Nephron progenitor cell (in vitro differentiated cells): ENCODE measurements at regions not wholly inside any gene's neighbourhood (a gene's known extent, or its start where the extent isn't known, plus 50 kb on each side); places are given as distances from the start of the nearest gene placed in this dataset.
A peak's percentile ranks its signal among the peaks of the same experiment; 100 is the strongest.

Experiments used
- DNase-seq: peaks from one replicate; pipeline ENCODE4 v3.0.0; 2021
- H3K27ac Mint-ChIP-seq: 2 replicates; pipeline ENCODE4 v1.8.0; 2021; ENCODE audit warnings: mild to moderate bottlenecking, moderate library complexity, mixed read lengths
- H3K27me3 Mint-ChIP-seq: 2 replicates; pipeline ENCODE4 v1.8.0; 2021; ENCODE audit warnings: mild to moderate bottlenecking, low read depth, mixed read lengths; ENCODE audit not compliant: poor library complexity
- H3K36me3 Mint-ChIP-seq: 2 replicates; pipeline ENCODE4 v1.8.0; 2021; ENCODE audit warnings: low read depth, mixed read lengths
- H3K4me1 Mint-ChIP-seq: 2 replicates; pipeline ENCODE4 v1.8.0; 2021; ENCODE audit warnings: mixed read lengths
- H3K4me3 Mint-ChIP-seq: 2 replicates; pipeline ENCODE4 v1.8.0; 2021; ENCODE audit warnings: mild to moderate bottlenecking, moderate library complexity, mixed read lengths
- H3K9me3 Mint-ChIP-seq: 2 replicates; pipeline ENCODE4 v1.8.0; 2021; ENCODE audit warnings: mild to moderate bottlenecking, moderate library complexity, mixed read lengths
- TF ChIP-seq, protein P1 (sequence below): fragments of 200-600 bp; sonication (generic); IDR thresholded peaks from 2 replicates; pipeline ENCODE4 v1.5.0; 2021; ENCODE audit warnings: antibody characterized with exemption

DNA sequence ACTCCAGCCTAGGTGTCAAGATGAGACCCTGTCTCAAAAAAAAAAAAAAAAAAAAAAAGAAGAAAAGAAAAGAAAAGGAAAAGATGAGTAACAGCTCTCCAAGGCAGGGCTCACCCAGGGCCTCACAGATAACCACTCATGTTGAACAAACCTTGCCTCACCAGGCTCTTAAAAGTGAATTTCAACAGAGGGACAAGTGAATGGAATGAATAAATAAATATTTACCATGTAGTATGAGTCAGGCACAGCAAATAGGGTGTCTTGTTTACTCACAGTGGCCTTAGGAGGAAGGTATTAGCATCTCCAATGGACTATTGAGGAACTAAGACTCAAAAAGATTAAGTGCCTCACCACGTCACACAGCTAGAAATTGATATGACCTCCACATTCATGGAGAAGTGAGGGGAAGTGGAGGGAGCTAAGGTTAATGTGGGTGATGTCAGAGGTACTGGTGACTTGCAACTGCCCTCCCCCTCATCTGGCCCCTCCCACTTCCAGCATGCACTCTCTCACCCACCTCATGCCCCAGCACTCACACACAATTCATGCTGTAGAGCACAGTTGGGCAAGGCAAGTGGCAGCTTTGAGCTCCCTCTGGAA, 255.5 kb downstream of the UACA start:
- Mint-ChIP-seq H3K9me3 (peaks cover 43% of the 10 kb centered on the region), H3K27ac (no peak overlapping the region), H3K27me3 (peaks cover 9% of the 10 kb centered on the region), H3K4me1 (peaks cover 47% of the 10 kb centered on the region), H3K36me3 (peaks cover 10% of the 10 kb centered on the region), H3K4me3 (no peak overlapping the region)
- peak; percentile 24 for DNase-seq
- TF ChIP-seq, protein P1, sequence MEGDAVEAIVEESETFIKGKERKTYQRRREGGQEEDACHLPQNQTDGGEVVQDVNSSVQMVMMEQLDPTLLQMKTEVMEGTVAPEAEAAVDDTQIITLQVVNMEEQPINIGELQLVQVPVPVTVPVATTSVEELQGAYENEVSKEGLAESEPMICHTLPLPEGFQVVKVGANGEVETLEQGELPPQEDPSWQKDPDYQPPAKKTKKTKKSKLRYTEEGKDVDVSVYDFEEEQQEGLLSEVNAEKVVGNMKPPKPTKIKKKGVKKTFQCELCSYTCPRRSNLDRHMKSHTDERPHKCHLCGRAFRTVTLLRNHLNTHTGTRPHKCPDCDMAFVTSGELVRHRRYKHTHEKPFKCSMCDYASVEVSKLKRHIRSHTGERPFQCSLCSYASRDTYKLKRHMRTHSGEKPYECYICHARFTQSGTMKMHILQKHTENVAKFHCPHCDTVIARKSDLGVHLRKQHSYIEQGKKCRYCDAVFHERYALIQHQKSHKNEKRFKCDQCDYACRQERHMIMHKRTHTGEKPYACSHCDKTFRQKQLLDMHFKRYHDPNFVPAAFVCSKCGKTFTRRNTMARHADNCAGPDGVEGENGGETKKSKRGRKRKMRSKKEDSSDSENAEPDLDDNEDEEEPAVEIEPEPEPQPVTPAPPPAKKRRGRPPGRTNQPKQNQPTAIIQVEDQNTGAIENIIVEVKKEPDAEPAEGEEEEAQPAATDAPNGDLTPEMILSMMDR, result no peak

DNA sequence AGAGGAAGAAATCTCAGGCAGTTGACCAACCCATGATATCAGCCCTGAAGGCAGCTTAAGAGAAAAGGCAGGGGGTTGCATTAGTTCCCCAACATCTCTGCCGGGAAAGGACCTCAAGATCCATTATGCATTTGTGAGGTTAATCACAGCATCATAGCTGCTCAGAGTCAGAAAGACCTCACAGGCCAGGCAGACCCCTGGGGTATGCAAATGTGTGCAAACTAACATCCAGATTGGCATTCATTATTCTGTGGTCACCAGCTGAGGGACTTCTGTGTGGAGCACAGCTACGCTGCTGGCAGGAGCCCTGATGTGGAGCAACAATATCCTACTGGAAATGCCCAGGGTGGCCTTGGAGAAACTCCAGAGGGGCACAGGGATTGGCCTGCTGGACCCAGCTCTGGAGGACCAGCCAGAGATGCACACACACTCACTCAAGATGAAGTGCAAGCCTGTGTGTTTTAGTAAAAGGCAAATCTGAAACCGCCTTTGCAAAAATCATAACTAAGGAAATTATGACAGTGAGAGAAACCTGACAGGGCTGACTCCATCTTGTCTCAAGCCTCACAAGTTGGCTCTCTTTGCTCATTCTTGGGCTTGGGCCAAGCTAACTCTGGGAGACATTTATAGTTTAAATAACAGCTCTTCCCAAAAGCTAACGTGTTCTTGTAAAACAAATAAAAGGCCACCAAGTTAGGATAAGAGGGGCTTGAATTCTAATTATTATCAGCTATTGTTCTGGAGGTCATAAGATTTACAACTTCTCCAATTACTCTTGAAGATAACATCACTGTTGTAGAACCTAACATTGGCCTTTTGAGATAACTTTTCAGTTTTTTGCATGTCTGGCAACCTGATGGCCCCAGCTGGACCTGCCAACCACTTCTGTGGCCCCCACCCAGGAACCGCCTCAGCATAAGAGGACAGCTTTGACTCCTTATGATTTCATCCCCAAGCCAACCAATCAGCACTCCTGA, 257.1 kb downstream of the UACA start:
- peaks cover 53% of the 10 kb centered on the region for H3K4me1 Mint-ChIP-seq
- TF ChIP-seq, protein P1, result no peak
- H3K27me3 Mint-ChIP-seq, result peaks cover 6% of the 10 kb centered on the region
- no peak for DNase-seq
- peaks cover 35% of the 10 kb centered on the region for H3K9me3 Mint-ChIP-seq
- H3K36me3 Mint-ChIP-seq, result peaks cover 10% of the 10 kb centered on the region
- H3K27ac Mint-ChIP-seq, result no peak overlapping the region
- H3K4me3 Mint-ChIP-seq, result no peak overlapping the region

DNA sequence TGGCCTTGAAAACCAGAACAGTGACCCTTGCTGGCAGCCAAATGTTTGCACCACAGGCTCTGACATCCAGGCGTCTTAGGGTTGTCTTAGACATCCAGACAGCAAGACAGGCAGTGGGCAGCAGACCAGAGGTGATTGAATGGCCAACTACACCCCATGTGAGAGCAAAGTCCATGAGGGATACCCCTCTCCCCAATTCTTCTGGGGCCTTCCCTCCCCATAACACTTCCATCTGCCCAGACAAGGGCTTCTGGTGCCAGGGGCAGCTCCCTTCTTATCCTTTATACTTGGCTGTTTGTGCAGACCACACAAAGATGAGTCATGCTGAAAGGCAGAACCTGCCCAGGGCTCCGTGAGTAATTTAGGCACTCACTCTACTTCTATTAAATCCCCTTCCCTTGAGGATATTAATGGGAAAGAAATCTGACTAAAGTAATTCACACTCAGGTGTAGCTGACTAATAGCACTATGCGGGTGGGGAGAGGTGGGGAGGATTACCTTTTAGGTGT, 257.9 kb downstream of the UACA start:
- TF ChIP-seq, protein P1, result no peak
- Mint-ChIP-seq H3K27ac (no peak overlapping the region), H3K4me1 (peaks cover 53% of the 10 kb centered on the region), H3K27me3 (peaks cover 8% of the 10 kb centered on the region), H3K4me3 (no peak overlapping the region), H3K9me3 (peaks cover 27% of the 10 kb centered on the region), H3K36me3 (peaks cover 6% of the 10 kb centered on the region)
- no peak for DNase-seq

DNA sequence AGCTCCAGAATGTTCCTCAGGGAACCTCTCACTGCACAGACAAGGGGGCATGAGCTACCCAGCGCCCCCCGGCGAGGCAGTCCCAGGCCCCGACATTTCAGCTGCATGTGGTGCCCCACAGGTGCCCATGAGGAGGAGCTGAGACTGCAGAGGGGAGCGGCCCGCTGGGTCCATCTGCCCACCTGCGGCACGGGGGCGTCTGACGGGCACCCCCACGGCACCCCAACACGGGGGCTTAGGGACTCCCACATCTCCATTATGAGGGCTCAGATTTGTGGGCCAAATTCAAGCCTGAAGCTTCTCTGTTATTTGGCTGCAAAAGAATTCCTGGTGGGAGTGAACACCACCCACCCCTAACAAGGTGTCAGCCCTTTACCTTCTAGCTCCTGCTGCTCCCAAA, 258.4 kb downstream of the UACA start:
- peaks cover 7% of the 10 kb centered on the region for H3K27me3 Mint-ChIP-seq
- H3K36me3 Mint-ChIP-seq, result peaks cover 1% of the 10 kb centered on the region
- peaks cover 22% of the 10 kb centered on the region for H3K9me3 Mint-ChIP-seq
- DNase-seq, result no peak
- H3K4me3 Mint-ChIP-seq, result no peak overlapping the region
- TF ChIP-seq, protein P1, result no peak
- H3K27ac Mint-ChIP-seq, result no peak overlapping the region
- peaks cover 53% of the 10 kb centered on the region for H3K4me1 Mint-ChIP-seq

DNA sequence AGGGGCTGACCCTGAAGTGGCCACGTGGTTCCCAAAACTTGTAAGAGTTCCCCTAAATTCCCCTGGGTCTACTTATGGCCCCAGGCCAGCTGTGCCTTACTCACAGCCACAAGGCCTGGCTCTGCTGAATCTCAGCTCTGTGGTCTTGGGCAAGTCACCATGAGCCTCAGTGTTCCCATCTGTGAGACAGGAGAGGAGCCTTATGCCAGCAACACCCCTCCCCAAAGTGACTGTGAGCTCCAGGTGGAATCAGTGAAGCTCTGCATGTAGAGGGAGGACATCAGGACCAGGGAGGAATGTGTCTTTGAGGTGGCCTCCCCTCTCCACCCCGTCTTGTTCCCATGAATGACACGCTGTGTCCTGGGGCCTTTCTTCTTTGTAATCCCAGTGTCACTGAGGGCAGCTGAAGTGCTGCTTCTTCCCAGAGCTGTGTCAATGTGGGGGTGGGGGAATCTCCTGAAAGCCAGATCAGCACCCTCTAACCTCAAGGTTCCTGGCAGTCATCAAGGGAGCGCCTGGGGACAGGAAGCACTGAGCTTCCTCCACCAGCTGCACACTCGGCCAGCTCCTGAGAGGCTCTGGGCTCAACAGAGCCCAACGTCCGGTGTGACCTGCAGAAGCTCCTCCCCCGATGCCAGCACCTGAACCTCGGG, 258.9 kb downstream of the UACA start:
- Mint-ChIP-seq H3K36me3 (no peaks in the 10 kb centered on the region), H3K27me3 (peaks cover 9% of the 10 kb centered on the region), H3K4me3 (no peak overlapping the region), H3K9me3 (peaks cover 17% of the 10 kb centered on the region), H3K27ac (no peak overlapping the region), H3K4me1 (peaks cover 53% of the 10 kb centered on the region)
- TF ChIP-seq, protein P1, result no peak
- no peak for DNase-seq
